ENCODE measurements at regions not wholly inside any gene's neighbourhood (a gene's known extent, or its start where the extent isn't known, plus 50 kb on each side); places are given as distances from the start of the nearest gene placed in this dataset.

DNA sequence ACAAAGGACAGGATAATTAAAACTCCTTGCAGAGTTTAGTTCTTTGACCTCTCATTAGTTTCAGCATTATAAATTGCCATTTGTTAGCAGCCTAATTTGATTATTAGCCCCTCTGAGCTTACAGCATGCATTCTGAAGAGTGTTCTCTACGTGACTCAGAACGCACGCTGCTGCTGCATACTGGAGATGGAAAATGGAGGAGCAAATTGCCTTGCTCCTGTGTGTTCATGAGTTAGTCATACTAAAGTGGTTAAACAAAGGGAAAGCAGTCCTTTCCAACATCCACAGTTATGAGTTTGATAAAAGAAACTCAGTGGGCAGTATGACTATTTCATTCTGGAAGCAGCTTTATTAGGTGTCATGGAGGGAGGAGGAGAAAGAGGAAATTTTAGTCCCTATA is 922.5 kb downstream of the RPA4 start:
- intact Hi-C loops (cut with micrococcal nuclease; ENCODE audit: unreplicated experiment): no loop called here
- no TSS peak for BruUV-seq (replicated peaks)

DNA sequence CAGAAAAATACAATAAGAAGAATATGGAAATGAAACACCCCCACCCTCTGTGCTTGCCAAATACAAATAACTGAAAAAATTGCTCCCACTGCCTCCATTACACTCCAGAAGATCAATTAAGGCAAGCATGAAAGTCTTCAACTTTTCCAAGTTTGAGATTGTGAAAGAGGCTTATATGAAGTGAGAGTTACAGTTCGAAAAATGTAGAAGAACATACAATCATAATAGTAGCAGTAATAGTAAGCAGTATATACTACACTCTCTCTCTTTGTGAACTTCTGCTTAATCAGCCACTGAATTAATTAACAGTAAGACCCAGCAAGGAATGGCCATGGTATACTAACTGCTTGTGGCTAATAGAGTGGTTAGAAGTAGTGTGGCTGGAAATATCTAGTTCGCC is 923.2 kb downstream of the RPA4 start:
- intact Hi-C loops (cut with micrococcal nuclease; ENCODE audit: unreplicated experiment): no loop called here
- no peaks in the 10 kb centered on the region for H4K20me1 ChIP-seq (ENCODE audit: insufficient read depth, low read length)
- H3K4me3 ChIP-seq (ENCODE audit: low read depth, low read length, poor library complexity, severe bottlenecking): no peak overlapping the region
- no peaks in the 10 kb centered on the region for H3K9me2 ChIP-seq (ENCODE audit: insufficient read depth, low read length)
- no peak for DNase-seq (ENCODE audit: low spot score)
- ChIA-PET POLR2A (no interaction called here), CTCF (ENCODE audit: unreplicated experiment) (no interaction called here)
- H2AFZ ChIP-seq (ENCODE audit: low read length): no peak overlapping the region
- TF ChIP-seq, protein P1, sequence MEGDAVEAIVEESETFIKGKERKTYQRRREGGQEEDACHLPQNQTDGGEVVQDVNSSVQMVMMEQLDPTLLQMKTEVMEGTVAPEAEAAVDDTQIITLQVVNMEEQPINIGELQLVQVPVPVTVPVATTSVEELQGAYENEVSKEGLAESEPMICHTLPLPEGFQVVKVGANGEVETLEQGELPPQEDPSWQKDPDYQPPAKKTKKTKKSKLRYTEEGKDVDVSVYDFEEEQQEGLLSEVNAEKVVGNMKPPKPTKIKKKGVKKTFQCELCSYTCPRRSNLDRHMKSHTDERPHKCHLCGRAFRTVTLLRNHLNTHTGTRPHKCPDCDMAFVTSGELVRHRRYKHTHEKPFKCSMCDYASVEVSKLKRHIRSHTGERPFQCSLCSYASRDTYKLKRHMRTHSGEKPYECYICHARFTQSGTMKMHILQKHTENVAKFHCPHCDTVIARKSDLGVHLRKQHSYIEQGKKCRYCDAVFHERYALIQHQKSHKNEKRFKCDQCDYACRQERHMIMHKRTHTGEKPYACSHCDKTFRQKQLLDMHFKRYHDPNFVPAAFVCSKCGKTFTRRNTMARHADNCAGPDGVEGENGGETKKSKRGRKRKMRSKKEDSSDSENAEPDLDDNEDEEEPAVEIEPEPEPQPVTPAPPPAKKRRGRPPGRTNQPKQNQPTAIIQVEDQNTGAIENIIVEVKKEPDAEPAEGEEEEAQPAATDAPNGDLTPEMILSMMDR (conservative IDR thresholded peaks at IDR 0.05; ENCODE audit: low read length): no peak
- no peak for TF ChIP-seq EZH2phosphoT487 (IDR thresholded peaks at IDR 0.05; ENCODE audit: borderline replicate concordance, low read depth, low read length)
- no peaks in the 10 kb centered on the region for H3K9me3 ChIP-seq (ENCODE audit: low read length)
- no peaks in the 10 kb centered on the region for H3K79me2 ChIP-seq (ENCODE audit: insufficient read depth, low read depth, low read length)
- H3K27ac ChIP-seq (ENCODE audit: low read depth, low read length, poor library complexity, severe bottlenecking): no peak overlapping the region
- no peaks in the 10 kb centered on the region for H3K36me3 ChIP-seq (ENCODE audit: insufficient read depth, low read length)
- no peak overlapping the region for H3K4me2 ChIP-seq (ENCODE audit: low read length)
- H3K4me1 ChIP-seq (ENCODE audit: insufficient read depth, low read length, poor library complexity, severe bottlenecking): no peaks in the 10 kb centered on the region
- BruUV-seq (replicated peaks): no TSS peak

More for the DNA sequence above, 922.5 kb downstream of the RPA4 start:
- Histone ChIP-seq H4K20me1 (ENCODE audit: insufficient read depth, low read length) (no peaks in the 10 kb centered on the region), H3K4me1 (ENCODE audit: insufficient read depth, low read length, poor library complexity, severe bottlenecking) (no peaks in the 10 kb centered on the region), H2AFZ (ENCODE audit: low read length) (no peak overlapping the region), H3K27ac (ENCODE audit: low read depth, low read length, poor library complexity, severe bottlenecking) (no peak overlapping the region), H3K9me2 (ENCODE audit: insufficient read depth, low read length) (no peaks in the 10 kb centered on the region), H3K4me3 (ENCODE audit: low read depth, low read length, poor library complexity, severe bottlenecking) (no peak overlapping the region), H3K4me2 (ENCODE audit: low read length) (no peak overlapping the region), H3K36me3 (ENCODE audit: insufficient read depth, low read length) (no peaks in the 10 kb centered on the region), H3K9me3 (ENCODE audit: low read length) (no peaks in the 10 kb centered on the region), H3K79me2 (ENCODE audit: insufficient read depth, low read depth, low read length) (no peaks in the 10 kb centered on the region)
- POLR2A ChIA-PET: no interaction called here
- CTCF ChIA-PET (ENCODE audit: unreplicated experiment): no interaction called here
- TF ChIP-seq, protein P1 (conservative IDR thresholded peaks at IDR 0.05; ENCODE audit: low read length): no peak
- no peak for TF ChIP-seq EZH2phosphoT487 (IDR thresholded peaks at IDR 0.05; ENCODE audit: borderline replicate concordance, low read depth, low read length)
- no peak for DNase-seq (ENCODE audit: low spot score)

DNA sequence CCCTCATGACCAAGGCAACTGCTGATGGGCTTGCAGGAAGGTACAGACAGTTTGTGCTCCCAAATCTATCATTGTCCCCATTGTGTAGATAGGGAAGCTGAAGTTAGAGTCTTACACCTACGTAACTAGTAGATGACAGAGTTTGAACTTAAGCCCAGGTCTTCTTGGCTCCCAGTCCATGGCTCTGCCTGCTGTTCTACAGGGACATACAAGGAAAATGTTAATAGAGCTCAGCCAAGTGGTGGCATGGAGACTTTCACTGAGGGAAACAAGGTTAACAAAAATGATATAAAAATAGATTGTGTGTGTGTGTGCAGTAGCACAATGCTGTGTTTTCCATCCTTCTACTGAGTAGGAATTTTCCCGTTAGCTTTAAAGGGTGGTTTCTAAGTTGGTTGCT is 936.5 kb downstream of the RPA4 start:
- H3K36me3 ChIP-seq (ENCODE audit: insufficient read depth, low read length): no peaks in the 10 kb centered on the region
- TF ChIP-seq EZH2phosphoT487 (IDR thresholded peaks at IDR 0.05; ENCODE audit: borderline replicate concordance, low read depth, low read length): no peak
- TF ChIP-seq, protein P1 (conservative IDR thresholded peaks at IDR 0.05; ENCODE audit: low read length): no peak
- no peaks in the 10 kb centered on the region for H3K4me1 ChIP-seq (ENCODE audit: insufficient read depth, low read length, poor library complexity, severe bottlenecking)
- DNase-seq (ENCODE audit: low spot score): no peak
- H3K79me2 ChIP-seq (ENCODE audit: insufficient read depth, low read depth, low read length): no peaks in the 10 kb centered on the region
- no peak overlapping the region for H3K4me3 ChIP-seq (ENCODE audit: low read depth, low read length, poor library complexity, severe bottlenecking)
- no peaks in the 10 kb centered on the region for H4K20me1 ChIP-seq (ENCODE audit: insufficient read depth, low read length)
- BruUV-seq (replicated peaks): no TSS peak
- no peak overlapping the region for H3K4me2 ChIP-seq (ENCODE audit: low read length)
- no peak overlapping the region for H2AFZ ChIP-seq (ENCODE audit: low read length)
- intact Hi-C loops (cut with micrococcal nuclease; ENCODE audit: unreplicated experiment): no loop called here
- H3K27ac ChIP-seq (ENCODE audit: low read depth, low read length, poor library complexity, severe bottlenecking): no peak overlapping the region
- no peaks in the 10 kb centered on the region for H3K9me3 ChIP-seq (ENCODE audit: low read length)
- POLR2A ChIA-PET: no interaction called here
- H3K9me2 ChIP-seq (ENCODE audit: insufficient read depth, low read length): no peaks in the 10 kb centered on the region
- CTCF ChIA-PET (ENCODE audit: unreplicated experiment): no interaction called here
